ENCODE measurements at regions not wholly inside any gene's neighbourhood (a gene's known extent, or its start where the extent isn't known, plus 50 kb on each side); places are given as distances from the start of the nearest gene placed in this dataset.

DNA sequence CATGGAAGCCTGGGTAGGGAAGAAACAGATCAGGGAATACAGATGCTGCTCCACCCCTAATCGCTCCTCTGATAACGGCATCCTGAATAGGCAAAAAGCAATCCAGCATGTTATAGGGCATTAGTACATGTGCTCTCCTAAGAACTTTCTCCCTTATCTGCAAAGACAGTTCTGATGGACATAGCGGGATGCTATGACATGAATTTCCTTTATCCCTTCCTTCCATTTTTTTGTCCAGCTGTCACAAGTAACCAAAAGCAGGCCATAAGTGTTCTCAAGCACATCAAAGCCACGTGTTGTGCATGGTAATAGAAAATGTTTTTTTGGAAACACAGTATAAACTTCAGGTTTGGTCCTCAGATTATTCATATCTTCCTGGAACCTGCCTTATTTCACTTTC is 141.4 kb upstream of the MON1B start:
- TF ChIP-seq, protein P1, sequence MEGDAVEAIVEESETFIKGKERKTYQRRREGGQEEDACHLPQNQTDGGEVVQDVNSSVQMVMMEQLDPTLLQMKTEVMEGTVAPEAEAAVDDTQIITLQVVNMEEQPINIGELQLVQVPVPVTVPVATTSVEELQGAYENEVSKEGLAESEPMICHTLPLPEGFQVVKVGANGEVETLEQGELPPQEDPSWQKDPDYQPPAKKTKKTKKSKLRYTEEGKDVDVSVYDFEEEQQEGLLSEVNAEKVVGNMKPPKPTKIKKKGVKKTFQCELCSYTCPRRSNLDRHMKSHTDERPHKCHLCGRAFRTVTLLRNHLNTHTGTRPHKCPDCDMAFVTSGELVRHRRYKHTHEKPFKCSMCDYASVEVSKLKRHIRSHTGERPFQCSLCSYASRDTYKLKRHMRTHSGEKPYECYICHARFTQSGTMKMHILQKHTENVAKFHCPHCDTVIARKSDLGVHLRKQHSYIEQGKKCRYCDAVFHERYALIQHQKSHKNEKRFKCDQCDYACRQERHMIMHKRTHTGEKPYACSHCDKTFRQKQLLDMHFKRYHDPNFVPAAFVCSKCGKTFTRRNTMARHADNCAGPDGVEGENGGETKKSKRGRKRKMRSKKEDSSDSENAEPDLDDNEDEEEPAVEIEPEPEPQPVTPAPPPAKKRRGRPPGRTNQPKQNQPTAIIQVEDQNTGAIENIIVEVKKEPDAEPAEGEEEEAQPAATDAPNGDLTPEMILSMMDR (conservative IDR thresholded peaks at IDR 0.05; ENCODE audit: low read depth, low read length), result no peak
- no peak for TF ChIP-seq EZH2 (IDR thresholded peaks at IDR 0.05; ENCODE audit: low read length, unreplicated experiment)
